Psoas muscle (tissue), 7 donors: ENCODE measurements at regions not wholly inside any gene's neighbourhood (a gene's known extent, or its start where the extent isn't known, plus 50 kb on each side); places are given as distances from the start of the nearest gene placed in this dataset.

Source experiments
- ATAC-seq, 4 donors: fragments of 200-7000 bp; cut with Tn5 transposase; one replicate each; pipeline ENCODE4 v1.9.1; 2020; ENCODE audit warnings: moderate library complexity in 3 of 4, mild to moderate bottlenecking in 2 of 4
- DNase-seq, 2 donors: peaks; one replicate each; pipeline ENCODE4 v3.0.0-alpha.2; 2020
- H3K27ac ChIP-seq: fragments of 200-600 bp; one replicate; pipeline ENCODE4 v1.8.0; 2022
- H3K27me3 ChIP-seq, 3 donors: fragments of 200-600 bp in 1 of 3; one replicate each; pipeline versions ENCODE4 v1.6.1 to v1.8.0; 2013 to 2022; ENCODE audit warnings: low read length in 2 of 3, mild to moderate bottlenecking in 2 of 3, moderate library complexity in 1 of 3; ENCODE audit not compliant: insufficient read depth in 3 of 3
- H3K36me3 ChIP-seq, 2 donors: fragments of 200-600 bp in 1 of 2; one replicate each; pipeline versions ENCODE4 v1.6.1 to v1.8.0; 2013 to 2022; ENCODE audit warnings: low read depth in 1 of 2, mild to moderate bottlenecking in 1 of 2, moderate library complexity in 1 of 2; ENCODE audit not compliant: insufficient read depth in 1 of 2
- H3K4me1 ChIP-seq: fragments of 200-600 bp; one replicate; pipeline ENCODE4 v1.8.0; 2022
- H3K4me3 ChIP-seq: fragments of 200-600 bp; one replicate; pipeline ENCODE4 v1.8.0; 2022; ENCODE audit warnings: mild to moderate bottlenecking
- H3K9me3 ChIP-seq: fragments of 200-600 bp; one replicate; pipeline ENCODE4 v1.8.0; 2022
- CTCF ChIP-seq: fragments of 200-600 bp; IDR thresholded peaks from one replicate; pipeline ENCODE4 v1.8.0; 2022; ENCODE audit warnings: antibody characterized with exemption
- WGBS, 3 donors: extraction: QIAGEN DNeasy Blood & Tissue Kit; methylation state at CpG; one replicate each; pipeline versions ENCODE4 v1.1.6 to v1.1.7; 2013; 5-methylcytosine and 5-hydroxymethylcytosine counted together
- intact Hi-C, 2 donors: fragments of 100-400 bp; cut with DNase I; formaldehyde crosslinking; loops; one replicate each; pipeline versions ENCODE4 v1.11.0 to v1.14.2; 2022
- donor health status: healthy with polysubstance abuse.
- donor health status: DM: no; HTN: no; CAD: no; lungs with moderate emphysema.
- donor health status: Bipolar disorder and iron deficiency.
- donor health status: healthy.
- donor health status: DM: yes; HTN: yes; CAD: no.
- donor health status: DM: no; HTN: no; CAD: no.
- donor health status: DM: yes; HTN: yes; CAD: no.

- ATAC-seq (no peak), DNase-seq (no peak)
- intact Hi-C loops, result no loop called here
- Histone ChIP-seq H3K27me3 (no peaks in the 10 kb centered on the region), H3K4me1 (no peaks in the 10 kb centered on the region), H3K27ac (no peak overlapping the region), H3K36me3 (no peaks in the 10 kb centered on the region), H3K9me3 (no peaks in the 10 kb centered on the region), H3K4me3 (no peak overlapping the region)
- TF ChIP-seq CTCF, result no peak
- WGBS, 3 donors, result 77 to 84% (median 83%) methylated on average over 4 of the region's 4 CpGs
Observed at GRCh38 chr16:65515193-65515592, 393.3 kb upstream of the CDH11 start.

GRCh38 chr16:65510850-65511249 is 389.0 kb upstream of the CDH11 start:
- WGBS, 3 donors, result 75 to 79% (median 78%) methylated on average over 7 of the region's 7 CpGs
- no peaks in the 10 kb centered on the region for H3K36me3 ChIP-seq
- intact Hi-C loops, result no loop called here
- no peaks in the 10 kb centered on the region for H3K9me3 ChIP-seq
- H3K27ac ChIP-seq, result no peak overlapping the region
- no peaks in the 10 kb centered on the region for H3K27me3 ChIP-seq
- no peak for DNase-seq
- TF ChIP-seq CTCF, result no peak
- no peak for ATAC-seq
- no peaks in the 10 kb centered on the region for H3K4me1 ChIP-seq
- no peak overlapping the region for H3K4me3 ChIP-seq

- WGBS, 3 donors, result 54 to 61% (median 60%) methylated on average over 3 of the region's 3 CpGs
- no peak overlapping the region for H3K4me3 ChIP-seq
Observed at GRCh38 chr16:65510241-65510640, 388.4 kb upstream of the CDH11 start.

GRCh38 chr16:65509172-65509571 is 387.3 kb upstream of the CDH11 start:
- Histone ChIP-seq H3K27me3 (no peaks in the 10 kb centered on the region), H3K4me3 (no peak overlapping the region), H3K9me3 (no peaks in the 10 kb centered on the region), H3K27ac (no peak overlapping the region), H3K4me1 (no peaks in the 10 kb centered on the region), H3K36me3 (no peaks in the 10 kb centered on the region)
- WGBS, 3 donors, result 69 to 76% (median 71%) methylated on average over 4 of the region's 4 CpGs
- ATAC-seq, result no peak
- DNase-seq, result no peak
- intact Hi-C loops, result no loop called here
- no peak for TF ChIP-seq CTCF

More at GRCh38 chr16:65510241-65510640, 388.4 kb upstream of the CDH11 start:
- Histone ChIP-seq H3K27me3 (no peaks in the 10 kb centered on the region), H3K9me3 (no peaks in the 10 kb centered on the region), H3K36me3 (no peaks in the 10 kb centered on the region), H3K4me1 (no peaks in the 10 kb centered on the region), H3K27ac (no peak overlapping the region)
- ATAC-seq (no peak), DNase-seq (no peak)
- intact Hi-C loops, result no loop called here
- no peak for TF ChIP-seq CTCF

- ATAC-seq, result no peak
Observed at GRCh38 chr16:65500919-65501318, 379.1 kb upstream of the CDH11 start.

More at GRCh38 chr16:65500919-65501318, 379.1 kb upstream of the CDH11 start:
- H3K27ac ChIP-seq, result no peak overlapping the region
- no peaks in the 10 kb centered on the region for H3K9me3 ChIP-seq
- no peak overlapping the region for H3K4me3 ChIP-seq
- no peak for TF ChIP-seq CTCF
- DNase-seq, result no peak
- 77 to 96% (median 83%) methylated on average over 1 of the region's 1 CpG for WGBS, 3 donors
- no peaks in the 10 kb centered on the region for H3K36me3 ChIP-seq
- H3K4me1 ChIP-seq, result no peaks in the 10 kb centered on the region
- peaks cover 0 to 3% (median 0%) of the 10 kb centered on the region in 3 donors for H3K27me3 ChIP-seq
- intact Hi-C loops, result no loop called here
